Activated CD4-positive, alpha-beta T cell treated with anti-CD3 and anti-CD28 coated beads for 48 hours (primary cell): ENCODE measurements at regions not wholly inside any gene's neighbourhood (a gene's known extent, or its start where the extent isn't known, plus 50 kb on each side); places are given as distances from the start of the nearest gene placed in this dataset.

Source experiments
- DNase-seq: peaks from one replicate; pipeline ENCODE4 v3.0.0-alpha.2; 2020

GRCh38 chr9:124179196-124180071 is 78.3 kb upstream of the NEK6 start:
- no peak for DNase-seq

- DNase-seq, result no peak
Measured at GRCh38 chr9:124180557-124180956, 77.2 kb upstream of the NEK6 start.

GRCh38 chr9:124182741-124183140 is 75.0 kb upstream of the NEK6 start:
- DNase-seq, result no peak

- no peak for DNase-seq
Measured at GRCh38 chr9:124183772-124184171, 74.0 kb upstream of the NEK6 start.

GRCh38 chr9:124185413-124185812 is 72.3 kb upstream of the NEK6 start:
- no peak for DNase-seq

- DNase-seq, result no peak
Measured at GRCh38 chr9:124187311-124187710, 70.4 kb upstream of the NEK6 start.

- DNase-seq, result no peak
Measured at GRCh38 chr9:124188331-124189110, 69.2 kb upstream of the NEK6 start.

- DNase-seq, result no peak
Measured at GRCh38 chr9:124190761-124191160, 67.0 kb upstream of the NEK6 start.

GRCh38 chr9:124191691-124192395 is 65.9 kb upstream of the NEK6 start:
- no peak for DNase-seq

- no peak for DNase-seq
Measured at GRCh38 chr9:124196814-124197176, 61.0 kb upstream of the NEK6 start.

- DNase-seq, result no peak
Measured at GRCh38 chr9:124197177-124198095, 60.3 kb upstream of the NEK6 start.

GRCh38 chr9:124198331-124198730 is 59.4 kb upstream of the NEK6 start:
- no peak for DNase-seq

GRCh38 chr9:124198948-124199347 is 58.8 kb upstream of the NEK6 start:
- DNase-seq, result no peak

- DNase-seq, result no peak
Measured at GRCh38 chr9:124199474-124199873, 58.3 kb upstream of the NEK6 start.

- peak; percentile 92 for DNase-seq
Measured at GRCh38 chr9:124202447-124202971, 55.2 kb upstream of the NEK6 start.

- DNase-seq, result no peak
Measured at GRCh38 chr9:124205686-124206352, 51.9 kb upstream of the NEK6 start.

- no peak for DNase-seq
Measured at GRCh38 chr9:124206391-124206790, 51.4 kb upstream of the NEK6 start.
